Cerebellar cortex (tissue), 1 donor: ENCODE measurements at regions not wholly inside any gene's neighbourhood (a gene's known extent, or its start where the extent isn't known, plus 50 kb on each side); places are given as distances from the start of the nearest gene placed in this dataset.

Source experiments
- DNase-seq: peaks from one replicate; pipeline ENCODE4 v3.0.0-alpha.2; 2015; ENCODE audit warnings: low spot score

DNA sequence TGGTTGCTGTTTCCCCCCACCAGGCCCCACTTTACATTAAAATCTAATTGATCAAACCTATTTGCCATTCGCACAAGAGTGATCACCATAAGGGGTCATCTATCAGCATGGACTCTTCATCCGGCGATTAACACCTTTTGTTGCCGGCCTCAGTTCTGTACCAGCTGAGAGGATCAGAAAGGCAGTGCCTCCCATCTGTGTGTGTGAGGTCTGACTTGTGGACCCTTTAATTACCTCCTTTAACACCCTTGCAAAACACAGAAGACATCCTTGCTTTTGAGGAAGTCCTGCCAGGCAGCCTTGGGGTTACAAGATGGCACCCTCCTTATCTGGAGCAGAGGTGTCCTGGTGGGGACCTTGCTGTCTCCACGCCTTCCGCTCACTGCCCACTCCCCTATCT lies 77.2 kb upstream of the IRX3 start:
- no peak for DNase-seq

DNA sequence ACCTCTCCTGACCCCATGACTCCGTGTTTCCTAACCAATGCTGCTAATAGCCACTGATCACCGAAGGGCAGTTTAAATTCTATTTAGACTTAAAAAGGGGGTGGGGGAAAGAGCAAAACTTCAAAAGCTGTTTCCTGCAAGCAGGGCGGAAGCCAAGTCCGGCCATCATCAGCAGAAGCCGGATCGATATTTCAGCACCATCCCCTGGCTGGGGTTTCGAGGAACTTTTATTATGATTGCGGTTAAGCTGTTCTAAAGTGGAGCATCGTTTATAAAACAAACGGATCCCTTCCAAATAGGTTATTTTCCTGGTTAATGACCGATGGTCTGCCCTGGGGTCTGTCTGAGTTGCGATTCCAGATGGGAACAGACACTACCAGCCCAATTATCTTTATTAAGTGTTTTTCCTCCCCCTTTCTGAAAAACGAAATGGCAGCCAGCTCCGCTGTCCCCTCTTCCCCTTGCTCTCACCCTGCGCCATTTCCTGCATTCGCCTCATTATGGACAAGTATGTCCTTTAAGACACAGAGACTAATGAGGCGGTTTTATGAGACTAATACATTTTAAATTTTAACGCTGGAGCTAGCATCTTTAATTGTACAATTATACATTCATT lies 76.1 kb upstream of the IRX3 start:
- no peak for DNase-seq

DNA sequence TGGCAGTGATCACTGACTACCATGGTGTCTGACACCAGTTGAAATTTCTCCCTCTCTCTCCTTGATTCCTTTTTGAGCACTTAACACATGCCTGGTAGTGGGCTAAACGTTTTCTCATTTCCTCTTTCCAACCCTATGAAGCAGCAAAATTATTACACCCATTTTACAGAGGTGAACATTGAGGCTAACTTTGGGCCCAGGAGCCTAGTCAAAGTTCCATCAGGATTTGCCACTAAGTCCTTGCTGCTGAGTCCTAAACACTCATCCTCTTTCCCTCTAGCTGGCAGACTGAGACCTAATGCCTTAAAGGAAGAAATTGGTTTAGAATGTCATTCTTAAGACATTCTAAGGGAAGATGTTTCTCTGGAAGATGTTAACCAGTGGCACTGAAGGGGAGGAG lies 74.7 kb upstream of the IRX3 start:
- DNase-seq = no peak

- DNase-seq = no peak
These were observed 74.1 kb upstream of the IRX3 start for GRCh38 chr16:54360681-54361080.

GRCh38 chr16:54359555-54359954 lies 73.0 kb upstream of the IRX3 start:
- no peak for DNase-seq

DNA sequence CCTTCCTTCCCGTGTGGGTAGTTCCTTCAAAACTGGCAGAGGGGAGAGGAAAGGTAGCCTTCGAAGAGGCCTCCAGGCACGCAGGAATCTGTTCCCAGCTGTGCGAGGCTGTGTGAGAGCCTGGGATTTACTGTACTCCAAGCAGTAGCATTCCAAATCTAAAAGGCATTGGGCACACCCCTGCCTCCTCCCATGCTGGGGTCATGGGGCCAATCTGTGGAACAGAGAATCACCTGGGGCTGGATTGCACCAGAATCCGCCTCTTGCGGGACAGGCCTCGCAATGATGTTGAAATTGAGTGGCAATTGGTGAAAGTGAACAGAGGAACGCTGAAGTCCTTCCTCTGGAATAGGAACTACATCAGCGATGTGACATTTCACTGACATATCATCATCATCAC lies 72.5 kb upstream of the IRX3 start:
- DNase-seq = no peak

GRCh38 chr16:54356391-54356790 lies 69.8 kb upstream of the IRX3 start:
- no peak for DNase-seq

GRCh38 chr16:54355251-54355650 lies 68.7 kb upstream of the IRX3 start:
- no peak for DNase-seq

- no peak for DNase-seq
These were observed 66.5 kb upstream of the IRX3 start for GRCh38 chr16:54353097-54353496.

DNA sequence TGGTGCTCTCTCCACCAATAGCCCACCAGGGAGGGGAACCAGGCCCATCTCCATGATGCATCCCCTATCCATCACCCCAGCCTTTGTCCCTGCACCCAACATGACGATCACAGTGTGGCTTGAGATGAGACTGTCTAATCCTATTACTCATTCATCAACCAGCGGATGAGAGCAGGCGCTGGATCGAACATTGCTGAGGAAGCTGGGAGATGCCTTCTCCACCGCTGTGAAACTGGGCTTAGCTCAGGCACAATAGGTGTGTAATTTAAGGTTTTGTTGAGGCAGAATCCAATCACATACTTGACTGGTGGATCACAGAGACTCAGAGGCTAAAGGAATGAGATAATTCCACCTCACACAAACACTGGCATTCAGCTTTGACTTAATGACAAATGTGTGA lies 64.6 kb upstream of the IRX3 start:
- DNase-seq = no peak

- DNase-seq = no peak
These were observed 61.4 kb upstream of the IRX3 start for GRCh38 chr16:54347961-54348360.

- DNase-seq = no peak
These were observed 59.5 kb upstream of the IRX3 start for GRCh38 chr16:54346041-54346440.

- DNase-seq = no peak
These were observed 58.4 kb upstream of the IRX3 start for GRCh38 chr16:54344646-54345630.

- no peak for DNase-seq
These were observed 56.4 kb upstream of the IRX3 start for GRCh38 chr16:54342966-54343365.

- DNase-seq = no peak
These were observed 55.5 kb upstream of the IRX3 start for GRCh38 chr16:54341892-54342776.

- DNase-seq = no peak
These were observed 53.9 kb upstream of the IRX3 start for GRCh38 chr16:54340531-54340930.

DNA sequence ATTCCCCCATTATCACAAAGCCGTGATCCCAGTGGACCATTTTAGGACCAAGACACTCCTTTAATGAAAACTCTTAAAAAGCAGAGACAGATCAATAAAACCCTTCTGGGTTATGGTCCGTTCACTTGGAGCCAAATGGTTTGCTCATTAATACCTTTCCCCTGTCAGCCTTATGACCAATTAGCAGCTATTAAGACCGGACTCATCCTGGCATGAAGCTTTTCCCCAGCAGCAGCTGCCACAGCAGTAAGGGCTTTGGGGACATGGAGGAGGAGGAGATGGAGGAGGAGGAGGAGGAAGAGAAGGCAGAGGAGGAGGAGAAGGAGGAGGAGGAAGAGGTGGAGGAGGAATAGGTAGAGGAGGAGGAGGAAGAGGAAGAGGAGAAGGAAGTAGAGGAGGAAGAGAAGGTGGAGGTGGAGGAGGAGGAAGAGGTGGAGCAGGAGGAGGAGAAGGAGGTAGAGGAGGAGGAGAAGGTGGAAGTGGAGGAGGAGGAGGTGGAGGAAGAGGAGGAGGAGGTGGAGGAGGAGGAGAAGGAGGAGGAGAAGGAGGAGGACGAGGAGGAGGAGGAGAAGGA lies 50.1 kb upstream of the IRX3 start:
- no peak for DNase-seq
